CD4-positive, alpha-beta memory T cell (primary cell): ENCODE measurements at regions not wholly inside any gene's neighbourhood (a gene's known extent, or its start where the extent isn't known, plus 50 kb on each side); places are given as distances from the start of the nearest gene placed in this dataset.
"Not testable (repeated sequence)": the region's sequence is repeated elsewhere in the genome, so short reads cannot be mapped to it uniquely, and the experiment has no call there.

Experiments used
- CTCF ChIA-PET: fragments of 350-600 bp; sonication (Branson Sonifier 250); formaldehyde crosslinking; loops from one replicate; lab custom pipeline; 2021; ENCODE audit warnings: inconsistent platforms; ENCODE audit not compliant: partially characterized antibody; lab: Charles Lee
- POLR2A ChIA-PET: fragments of 350-600 bp; sonication (Branson Sonifier 250); formaldehyde crosslinking; loops from one replicate; lab custom pipeline; 2021; ENCODE audit not compliant: partially characterized antibody; lab: Charles Lee
- DNase-seq, 5 donors: peaks; one replicate each; pipeline versions ENCODE4 v3.0.0 to v3.0.0-alpha.2; 2020 to 2022; ENCODE audit warnings: mixed read lengths in 1 of 5
- H3K27ac ChIP-seq: one replicate; pipeline ENCODE4 v1.7.0; 2013; ENCODE audit warnings: low read depth, low read length
- H3K27me3 ChIP-seq: 2 replicates; pipeline ENCODE4 v1.7.0; 2013; ENCODE audit warnings: mild to moderate bottlenecking, low read length, moderate library complexity; ENCODE audit not compliant: insufficient read depth
- H3K36me3 ChIP-seq: 2 replicates; pipeline ENCODE4 v1.7.0; 2013; ENCODE audit warnings: mild to moderate bottlenecking, low read length, moderate library complexity; ENCODE audit not compliant: insufficient read depth
- H3K4me1 ChIP-seq: 2 replicates; pipeline ENCODE4 v1.7.0; 2013; ENCODE audit warnings: mild to moderate bottlenecking, low read length, moderate library complexity; ENCODE audit not compliant: insufficient read depth
- H3K4me3 ChIP-seq, 2 donors: one replicate each; pipeline ENCODE4 v1.7.0; 2013; ENCODE audit warnings: low read length in 2 of 2, mild to moderate bottlenecking in 1 of 2
- H3K9me3 ChIP-seq, 2 donors: one replicate each; pipeline ENCODE4 v1.7.0; 2013; ENCODE audit warnings: low read length in 2 of 2, control low read depth in 1 of 2; ENCODE audit not compliant: control insufficient read depth in 1 of 2
- H3K27ac Mint-ChIP-seq, 7 donors: one replicate each; pipeline ENCODE4 v1.8.0; 2020 to 2021; ENCODE audit warnings: mixed read lengths in 7 of 7, mild to moderate bottlenecking in 6 of 7, inconsistent platforms in 3 of 7, moderate library complexity in 3 of 7
- H3K27me3 Mint-ChIP-seq, 2 donors: one replicate each; pipeline ENCODE4 v1.8.0; 2020 to 2021; ENCODE audit warnings: mixed read lengths in 2 of 2
- H3K36me3 Mint-ChIP-seq, 2 donors: one replicate each; pipeline ENCODE4 v1.8.0; 2020 to 2021; ENCODE audit warnings: mixed read lengths in 2 of 2, inconsistent platforms in 1 of 2, mild to moderate bottlenecking in 1 of 2
- H3K4me1 Mint-ChIP-seq, 4 donors: one replicate each; pipeline ENCODE4 v1.8.0; 2020 to 2021; ENCODE audit warnings: mixed read lengths in 4 of 4, mild to moderate bottlenecking in 1 of 4
- H3K4me3 Mint-ChIP-seq, 8 donors: one replicate each; pipeline ENCODE4 v1.8.0; 2020 to 2021; ENCODE audit warnings: mixed read lengths in 8 of 8, mild to moderate bottlenecking in 7 of 8, moderate library complexity in 6 of 8, inconsistent platforms in 3 of 8
- H3K9me3 Mint-ChIP-seq, 8 donors: one replicate each; pipeline ENCODE4 v1.8.0; 2020 to 2021; ENCODE audit warnings: mixed read lengths in 8 of 8, mild to moderate bottlenecking in 5 of 8, inconsistent platforms in 3 of 8, moderate library complexity in 1 of 8
- intact Hi-C: fragments of 100-400 bp; cut with micrococcal nuclease; formaldehyde crosslinking; loops from one replicate; pipeline ENCODE4 v1.15.1; 2023

DNA sequence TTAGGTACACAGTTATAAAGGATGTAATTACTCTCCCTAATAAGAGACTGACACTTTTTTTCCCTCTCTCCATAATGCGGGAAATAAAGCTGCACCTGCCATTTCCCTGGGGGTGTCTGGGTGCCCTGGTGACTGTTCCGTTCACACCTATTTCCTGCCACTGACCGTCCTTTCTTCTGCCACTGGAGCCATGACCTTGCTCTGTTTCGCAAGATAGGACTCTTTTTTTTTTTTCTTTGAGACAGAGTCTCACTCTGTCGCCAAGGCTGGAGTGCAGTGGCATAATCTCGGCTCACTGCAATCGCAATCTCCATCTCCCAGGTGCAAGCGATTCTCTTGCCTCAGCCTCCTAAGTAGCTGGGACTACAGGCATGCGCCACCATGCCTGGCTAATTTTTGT, 66.1 kb upstream of the SERBP1 start:
- no peak for DNase-seq
- Mint-ChIP-seq H3K9me3 (no peaks in the 10 kb centered on the region), H3K27ac (no peak overlapping the region), H3K4me3 (no peak overlapping the region), H3K4me1 (peaks cover 3 to 5% (median 4%) of the 10 kb centered on the region in 4 donors), H3K36me3 (no peaks in the 10 kb centered on the region), H3K27me3 (peaks cover 0 to 3% of the 10 kb centered on the region in 2 donors)
- intact Hi-C loops, result no loop called here
- H3K27ac ChIP-seq, result no peak overlapping the region
- H3K36me3 ChIP-seq, result no peaks in the 10 kb centered on the region
- H3K4me1 ChIP-seq, result peaks cover 2% of the 10 kb centered on the region
- H3K4me3 ChIP-seq, result no peak overlapping the region
- ChIA-PET POLR2A (no interaction called here), CTCF (interaction anchor here (0.6 to 6.1 kb wide), 6 partner anchors 10 to 294 kb away, joined by 3 to 44 read pairs (median 4); no protein-coding TSS in a partner anchor)
- no peaks in the 10 kb centered on the region for H3K9me3 ChIP-seq
- no peaks in the 10 kb centered on the region for H3K27me3 ChIP-seq

DNA sequence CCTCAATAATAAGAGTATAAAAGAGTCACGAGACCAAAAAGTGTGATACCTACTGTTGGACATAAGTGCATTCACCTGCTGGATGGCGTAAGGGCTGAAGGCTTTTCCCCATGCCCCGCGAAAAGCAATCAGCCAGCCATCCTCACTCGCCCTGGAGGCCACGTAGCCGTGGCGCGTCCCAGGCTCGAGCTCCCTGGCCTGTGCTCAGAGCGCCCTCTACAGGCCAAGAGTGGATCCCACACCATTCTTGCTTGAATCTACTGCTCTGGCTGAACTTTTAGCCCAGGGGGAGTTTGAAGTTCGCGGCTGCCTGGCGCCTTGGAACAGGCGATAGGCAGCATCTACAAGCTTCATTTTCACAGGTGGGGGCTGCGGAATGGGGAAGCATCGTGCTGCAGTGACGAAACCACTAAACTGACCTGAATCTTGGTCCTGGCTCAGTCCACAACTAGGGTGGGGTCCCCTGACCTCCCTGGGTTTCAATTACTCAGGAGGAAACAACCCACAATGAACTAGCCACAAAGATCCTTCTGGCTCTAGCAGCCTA, 70.3 kb upstream of the SERBP1 start:
- peaks cover 3 to 5% (median 4%) of the 10 kb centered on the region in 4 donors for H3K4me1 Mint-ChIP-seq
- Histone ChIP-seq H3K27ac (no peak overlapping the region), H3K9me3 (no peaks in the 10 kb centered on the region), H3K4me1 (peaks cover 2% of the 10 kb centered on the region), H3K36me3 (no peaks in the 10 kb centered on the region), H3K4me3 (no peak overlapping the region), H3K27me3 (no peaks in the 10 kb centered on the region)
- H3K9me3 Mint-ChIP-seq, result no peaks in the 10 kb centered on the region
- ChIA-PET POLR2A (no interaction called here), CTCF (interaction anchor here (0.7 to 5.5 kb wide), 48 partner anchors 9 to 755 kb away, joined by 3 to 144 read pairs (median 4); no protein-coding TSS in a partner anchor)
- H3K27ac Mint-ChIP-seq, result peak overlapping the region in 1 of 7 donors; percentile 29
- peaks cover 1 to 3% of the 10 kb centered on the region in 2 donors for H3K27me3 Mint-ChIP-seq
- no peaks in the 10 kb centered on the region for H3K36me3 Mint-ChIP-seq
- no peak overlapping the region for H3K4me3 Mint-ChIP-seq
- DNase-seq, result peak; percentile 77 to 85 (median 81)
- intact Hi-C loops, result loop anchor here (1.0 to 5.0 kb wide), 8 partner anchors 70 to 735 kb away; partner anchors contain the start of gene SERBP1

DNA sequence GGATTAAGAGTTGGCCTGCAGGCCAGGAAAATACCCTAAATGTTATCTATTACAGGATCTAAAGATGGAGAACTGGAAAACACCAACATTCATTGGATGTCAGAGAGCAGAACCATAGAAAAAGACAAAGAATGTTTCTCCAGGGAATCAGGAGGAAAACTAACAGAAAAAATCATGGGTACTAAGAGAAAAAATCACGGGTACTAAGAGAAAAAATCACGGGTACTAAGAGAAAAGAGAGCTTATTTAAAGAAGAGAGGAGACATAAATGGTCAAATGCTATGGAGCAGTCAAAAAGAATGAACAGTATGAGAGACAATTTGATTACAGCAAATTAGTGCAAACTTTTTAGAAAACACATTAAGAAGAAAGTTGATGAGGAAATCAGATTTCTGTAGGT, 73.8 kb upstream of the SERBP1 start:
- Histone ChIP-seq H3K36me3 (no peaks in the 10 kb centered on the region), H3K27me3 (no peaks in the 10 kb centered on the region), H3K4me1 (peaks cover 2% of the 10 kb centered on the region), H3K9me3 (no peaks in the 10 kb centered on the region), H3K4me3 (no peak overlapping the region), H3K27ac (no peak overlapping the region)
- Mint-ChIP-seq H3K9me3 (no peaks in the 10 kb centered on the region), H3K27me3 (peaks cover 1 to 3% of the 10 kb centered on the region in 2 donors), H3K27ac (no peak overlapping the region), H3K36me3 (no peaks in the 10 kb centered on the region), H3K4me3 (no peak overlapping the region), H3K4me1 (peaks cover 3 to 5% (median 4%) of the 10 kb centered on the region in 4 donors)
- ChIA-PET POLR2A (no interaction called here), CTCF (interaction anchor here (1.1 to 5.5 kb wide), 5 partner anchors 13 to 508 kb away, joined by 3 to 144 read pairs (median 46); no protein-coding TSS in a partner anchor)
- DNase-seq, result no peak
- intact Hi-C loops, result loop anchor here (5.0 kb wide), 1 partner anchor 522 kb away; no protein-coding TSS in a partner anchor

DNA sequence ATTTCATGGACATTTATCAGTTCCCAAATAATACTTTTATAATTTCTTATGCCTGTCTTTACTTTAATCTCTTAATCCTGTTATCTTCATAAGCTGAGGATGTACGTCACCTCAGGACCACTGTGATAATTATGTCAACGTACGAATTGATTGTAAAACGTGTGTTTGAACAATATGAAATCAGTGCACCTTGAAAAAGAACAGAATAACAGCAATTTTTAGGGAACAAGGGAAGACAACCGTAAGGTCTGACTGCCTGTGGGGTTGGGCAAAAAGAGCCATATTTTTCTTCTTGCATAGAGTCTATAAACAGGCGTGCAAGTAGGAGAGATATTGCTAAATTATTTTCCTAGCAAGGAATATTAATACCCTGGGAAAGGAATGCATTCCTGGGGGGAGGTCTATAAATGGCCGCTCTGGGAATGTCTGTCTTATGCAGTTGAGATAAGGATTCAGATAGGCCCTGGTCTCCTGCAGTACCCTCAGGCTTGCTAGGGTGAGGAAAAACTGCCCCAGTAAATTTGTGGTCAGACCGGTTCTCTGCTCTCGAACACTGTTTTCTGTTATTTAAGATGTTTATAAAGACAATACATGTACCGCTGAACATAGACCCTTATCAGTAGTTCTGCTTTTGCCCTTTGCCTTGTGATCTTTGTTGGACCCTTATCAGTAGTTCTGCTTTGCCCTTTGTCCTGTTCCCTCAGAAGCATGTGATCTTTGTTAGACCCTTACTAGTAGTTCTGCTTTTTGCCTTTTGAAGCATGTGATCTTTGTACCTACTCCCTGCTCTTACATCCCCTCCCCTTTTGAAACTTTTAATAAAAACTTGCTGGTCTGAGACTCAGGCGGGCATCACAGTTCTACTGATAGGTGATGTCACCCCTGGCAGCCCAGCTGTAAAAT, 83.4 kb upstream of the SERBP1 start:
- intact Hi-C loops, H3K36me3 ChIP-seq, H3K27me3 Mint-ChIP-seq, H3K27me3 ChIP-seq, H3K4me1 Mint-ChIP-seq, H3K4me1 ChIP-seq, H3K9me3 ChIP-seq, DNase-seq, H3K27ac Mint-ChIP-seq, H3K36me3 Mint-ChIP-seq, H3K27ac ChIP-seq, POLR2A ChIA-PET, H3K4me3 Mint-ChIP-seq, H3K4me3 ChIP-seq: not testable (repeated sequence)
- CTCF ChIA-PET, result interaction anchor here (1.2 kb wide), 1 partner anchor 95 kb away, joined by 4 read pairs; no protein-coding TSS in a partner anchor
- H3K9me3 Mint-ChIP-seq, result peaks cover 3 to 23% (median 18%) of the 10 kb centered on the region in 8 donors

DNA sequence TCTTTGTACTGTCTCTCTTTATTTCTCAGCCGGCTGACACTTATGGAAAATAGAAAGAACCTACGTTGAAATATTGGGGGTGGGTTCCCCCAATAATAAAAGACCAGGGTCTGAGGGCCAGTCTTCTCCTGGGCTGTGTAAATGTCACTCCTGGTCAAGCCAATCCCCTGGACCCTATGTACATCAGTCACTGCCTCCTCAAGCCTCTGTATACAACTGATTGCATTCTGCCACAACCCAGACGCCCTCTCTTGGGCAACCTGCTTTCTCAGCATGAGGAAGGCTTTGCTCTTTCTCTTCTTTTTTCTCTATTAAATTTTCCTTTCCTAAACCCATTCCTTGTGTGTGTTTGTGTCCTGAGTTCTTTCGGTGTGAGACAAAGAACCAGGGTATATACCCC, 84.1 kb upstream of the SERBP1 start:
- no peak overlapping the region for H3K4me3 Mint-ChIP-seq
- Histone ChIP-seq H3K4me3 (no peak overlapping the region), H3K27me3 (no peaks in the 10 kb centered on the region), H3K9me3 (no peaks in the 10 kb centered on the region), H3K27ac (no peak overlapping the region), H3K4me1 (no peaks in the 10 kb centered on the region), H3K36me3 (no peaks in the 10 kb centered on the region)
- peaks cover 4 to 8% of the 10 kb centered on the region in 2 donors for H3K27me3 Mint-ChIP-seq
- no peak overlapping the region for H3K27ac Mint-ChIP-seq
- H3K9me3 Mint-ChIP-seq, result peaks cover 3 to 23% (median 18%) of the 10 kb centered on the region in 8 donors
- no peak for DNase-seq
- ChIA-PET POLR2A (no interaction called here), CTCF (interaction anchor here (1.6 kb wide), 1 partner anchor 13 kb away, joined by 10 read pairs; no protein-coding TSS in a partner anchor)
- intact Hi-C loops, result no loop called here
- H3K4me1 Mint-ChIP-seq, result no peaks in the 10 kb centered on the region
- H3K36me3 Mint-ChIP-seq, result peaks cover 4 to 5% of the 10 kb centered on the region in 2 donors

DNA sequence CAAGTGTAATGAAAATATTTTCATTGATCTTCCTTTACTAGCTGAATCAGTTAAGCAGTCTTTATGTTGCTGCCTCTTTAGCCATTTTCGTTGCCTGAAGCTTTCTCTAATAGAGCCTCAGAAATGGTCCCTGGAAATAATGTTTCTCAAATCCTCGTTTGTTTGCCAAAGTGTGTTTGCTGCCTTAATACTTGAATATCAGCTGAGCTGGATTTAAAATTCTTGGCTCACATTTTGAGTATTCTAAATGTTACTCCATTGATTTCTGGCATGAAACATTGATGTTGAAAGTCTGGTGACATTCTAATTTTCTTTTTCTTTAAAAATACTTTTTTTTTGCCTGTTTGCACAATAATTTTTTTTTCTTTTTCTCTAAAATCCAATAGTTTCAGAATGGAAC, 84.6 kb upstream of the SERBP1 start:
- DNase-seq, result no peak
- no peak overlapping the region for H3K27ac ChIP-seq
- H3K4me3 ChIP-seq, result no peak overlapping the region
- Mint-ChIP-seq H3K36me3 (peaks cover 4 to 5% of the 10 kb centered on the region in 2 donors), H3K4me1 (no peaks in the 10 kb centered on the region), H3K9me3 (peaks cover 3 to 23% (median 18%) of the 10 kb centered on the region in 8 donors), H3K27me3 (peaks cover 4 to 8% of the 10 kb centered on the region in 2 donors), H3K4me3 (no peak overlapping the region), H3K27ac (no peak overlapping the region)
- ChIA-PET POLR2A (no interaction called here), CTCF (interaction anchor here (0.8 to 1.6 kb wide), 2 partner anchors 14 to 301 kb away, joined by 4 to 10 read pairs; no protein-coding TSS in a partner anchor)
- H3K36me3 ChIP-seq, result no peaks in the 10 kb centered on the region
- intact Hi-C loops, result no loop called here
- no peaks in the 10 kb centered on the region for H3K4me1 ChIP-seq
- no peaks in the 10 kb centered on the region for H3K27me3 ChIP-seq
- H3K9me3 ChIP-seq, result no peaks in the 10 kb centered on the region
